ENCODE measurements at regions not wholly inside any gene's neighbourhood (a gene's known extent, or its start where the extent isn't known, plus 50 kb on each side); places are given as distances from the start of the nearest gene placed in this dataset.

GRCh38 chr12:111038941-111039340, 118.6 kb upstream of the MYL2 start:
- no peak overlapping the region for H3K9ac ChIP-seq (ENCODE audit: low read length)
- H3K4me1 ChIP-seq (ENCODE audit: control insufficient read depth, insufficient read depth, low read length) = no peaks in the 10 kb centered on the region
- no peak overlapping the region for H3K4me3 ChIP-seq (ENCODE audit: low read length)
- peaks cover 36% of the 10 kb centered on the region for H3K27me3 ChIP-seq (ENCODE audit: control insufficient read depth, insufficient read depth, low read length)
- H3K9me3 ChIP-seq (ENCODE audit: control insufficient read depth, low read length) = no peaks in the 10 kb centered on the region
- H3K36me3 ChIP-seq (ENCODE audit: control insufficient read depth, insufficient read depth, low read length) = no peaks in the 10 kb centered on the region

GRCh38 chr12:111038077-111038476, 117.7 kb upstream of the MYL2 start:
- H3K9ac ChIP-seq (ENCODE audit: low read length) = no peak overlapping the region
- H3K9me3 ChIP-seq (ENCODE audit: control insufficient read depth, low read length) = no peaks in the 10 kb centered on the region
- H3K4me3 ChIP-seq (ENCODE audit: low read length) = no peak overlapping the region
- no peaks in the 10 kb centered on the region for H3K36me3 ChIP-seq (ENCODE audit: control insufficient read depth, insufficient read depth, low read length)
- H3K27me3 ChIP-seq (ENCODE audit: control insufficient read depth, insufficient read depth, low read length) = peaks cover 42% of the 10 kb centered on the region
- no peaks in the 10 kb centered on the region for H3K4me1 ChIP-seq (ENCODE audit: control insufficient read depth, insufficient read depth, low read length)

- Histone ChIP-seq H3K36me3 (ENCODE audit: control insufficient read depth, insufficient read depth, low read length) (no peaks in the 10 kb centered on the region), H3K9ac (ENCODE audit: low read length) (no peak overlapping the region), H3K4me3 (ENCODE audit: low read length) (no peak overlapping the region), H3K9me3 (ENCODE audit: control insufficient read depth, low read length) (no peaks in the 10 kb centered on the region), H3K4me1 (ENCODE audit: control insufficient read depth, insufficient read depth, low read length) (no peaks in the 10 kb centered on the region), H3K27me3 (ENCODE audit: control insufficient read depth, insufficient read depth, low read length) (peaks cover 50% of the 10 kb centered on the region)
These were observed 116.7 kb upstream of the MYL2 start for GRCh38 chr12:111037047-111037446.

- Histone ChIP-seq H3K27me3 (ENCODE audit: control insufficient read depth, insufficient read depth, low read length) (peaks cover 50% of the 10 kb centered on the region), H3K4me3 (ENCODE audit: low read length) (no peak overlapping the region)
These were observed 115.4 kb upstream of the MYL2 start for GRCh38 chr12:111035578-111036301.

GRCh38 chr12:111034886-111035577, 114.7 kb upstream of the MYL2 start:
- H3K4me3 ChIP-seq (ENCODE audit: low read length) = no peak overlapping the region
- H3K9me3 ChIP-seq (ENCODE audit: control insufficient read depth, low read length) = no peaks in the 10 kb centered on the region
- no peaks in the 10 kb centered on the region for H3K4me1 ChIP-seq (ENCODE audit: control insufficient read depth, insufficient read depth, low read length)
- H3K9ac ChIP-seq (ENCODE audit: low read length) = no peak overlapping the region
- H3K27me3 ChIP-seq (ENCODE audit: control insufficient read depth, insufficient read depth, low read length) = peaks cover 52% of the 10 kb centered on the region
- no peaks in the 10 kb centered on the region for H3K36me3 ChIP-seq (ENCODE audit: control insufficient read depth, insufficient read depth, low read length)

More at GRCh38 chr12:111035578-111036301, 115.4 kb upstream of the MYL2 start:
- H3K4me1 ChIP-seq (ENCODE audit: control insufficient read depth, insufficient read depth, low read length) = no peaks in the 10 kb centered on the region
- H3K36me3 ChIP-seq (ENCODE audit: control insufficient read depth, insufficient read depth, low read length) = no peaks in the 10 kb centered on the region
- no peak overlapping the region for H3K9ac ChIP-seq (ENCODE audit: low read length)
- H3K9me3 ChIP-seq (ENCODE audit: control insufficient read depth, low read length) = no peaks in the 10 kb centered on the region

GRCh38 chr12:111034083-111034885, 113.9 kb upstream of the MYL2 start, which contains the start of gene CUX2:
TSS of gene CUX2 (plus strand) at chr12:111034165.
- no peaks in the 10 kb centered on the region for H3K36me3 ChIP-seq (ENCODE audit: control insufficient read depth, insufficient read depth, low read length)
- no peak within 1 kb of the TSS for H3K4me3 ChIP-seq (ENCODE audit: low read length)
- H3K4me1 ChIP-seq (ENCODE audit: control insufficient read depth, insufficient read depth, low read length) = no peaks in the 10 kb centered on the region
- peaks cover 58% of the 10 kb centered on the region for H3K27me3 ChIP-seq (ENCODE audit: control insufficient read depth, insufficient read depth, low read length)
- no peak within 1 kb of the TSS for H3K9ac ChIP-seq (ENCODE audit: low read length)
- no peaks in the 10 kb centered on the region for H3K9me3 ChIP-seq (ENCODE audit: control insufficient read depth, low read length)

- Histone ChIP-seq H3K4me3 (ENCODE audit: low read length) (no peak overlapping the region), H3K36me3 (ENCODE audit: control insufficient read depth, insufficient read depth, low read length) (no peaks in the 10 kb centered on the region), H3K4me1 (ENCODE audit: control insufficient read depth, insufficient read depth, low read length) (no peaks in the 10 kb centered on the region), H3K9me3 (ENCODE audit: control insufficient read depth, low read length) (no peaks in the 10 kb centered on the region), H3K9ac (ENCODE audit: low read length) (no peak overlapping the region), H3K27me3 (ENCODE audit: control insufficient read depth, insufficient read depth, low read length) (peaks cover 63% of the 10 kb centered on the region)
These were observed 113.1 kb upstream of the MYL2 start for GRCh38 chr12:111033281-111034082.

- H3K27me3 ChIP-seq (ENCODE audit: control insufficient read depth, insufficient read depth, low read length) = peaks cover 55% of the 10 kb centered on the region
These were observed 112.2 kb upstream of the MYL2 start for GRCh38 chr12:111032591-111032919.

GRCh38 chr12:111031916-111032590, 111.7 kb upstream of the MYL2 start:
- H3K4me1 ChIP-seq (ENCODE audit: control insufficient read depth, insufficient read depth, low read length) = no peaks in the 10 kb centered on the region
- no peaks in the 10 kb centered on the region for H3K9me3 ChIP-seq (ENCODE audit: control insufficient read depth, low read length)
- no peaks in the 10 kb centered on the region for H3K36me3 ChIP-seq (ENCODE audit: control insufficient read depth, insufficient read depth, low read length)
- no peak overlapping the region for H3K4me3 ChIP-seq (ENCODE audit: low read length)
- H3K27me3 ChIP-seq (ENCODE audit: control insufficient read depth, insufficient read depth, low read length) = peaks cover 50% of the 10 kb centered on the region
- H3K9ac ChIP-seq (ENCODE audit: low read length) = no peak overlapping the region

More at GRCh38 chr12:111032591-111032919, 112.2 kb upstream of the MYL2 start:
- Histone ChIP-seq H3K9me3 (ENCODE audit: control insufficient read depth, low read length) (no peaks in the 10 kb centered on the region), H3K4me1 (ENCODE audit: control insufficient read depth, insufficient read depth, low read length) (no peaks in the 10 kb centered on the region), H3K4me3 (ENCODE audit: low read length) (no peak overlapping the region), H3K36me3 (ENCODE audit: control insufficient read depth, insufficient read depth, low read length) (no peaks in the 10 kb centered on the region), H3K9ac (ENCODE audit: low read length) (no peak overlapping the region)

GRCh38 chr12:111030800-111031199, 110.4 kb upstream of the MYL2 start:
- no peaks in the 10 kb centered on the region for H3K4me1 ChIP-seq (ENCODE audit: control insufficient read depth, insufficient read depth, low read length)
- H3K9me3 ChIP-seq (ENCODE audit: control insufficient read depth, low read length) = no peaks in the 10 kb centered on the region
- no peak overlapping the region for H3K4me3 ChIP-seq (ENCODE audit: low read length)
- H3K9ac ChIP-seq (ENCODE audit: low read length) = no peak overlapping the region
- H3K36me3 ChIP-seq (ENCODE audit: control insufficient read depth, insufficient read depth, low read length) = no peaks in the 10 kb centered on the region
- H3K27me3 ChIP-seq (ENCODE audit: control insufficient read depth, insufficient read depth, low read length) = peaks cover 38% of the 10 kb centered on the region

- H3K9ac ChIP-seq (ENCODE audit: low read length) = no peak overlapping the region
- no peak overlapping the region for H3K4me3 ChIP-seq (ENCODE audit: low read length)
- no peaks in the 10 kb centered on the region for H3K9me3 ChIP-seq (ENCODE audit: control insufficient read depth, low read length)
- no peaks in the 10 kb centered on the region for H3K36me3 ChIP-seq (ENCODE audit: control insufficient read depth, insufficient read depth, low read length)
- H3K4me1 ChIP-seq (ENCODE audit: control insufficient read depth, insufficient read depth, low read length) = no peaks in the 10 kb centered on the region
- peaks cover 36% of the 10 kb centered on the region for H3K27me3 ChIP-seq (ENCODE audit: control insufficient read depth, insufficient read depth, low read length)
These were observed 109.4 kb upstream of the MYL2 start for GRCh38 chr12:111029732-111030131.
